HG02798 (cell line): ENCODE measurements at regions not wholly inside any gene's neighbourhood (a gene's known extent, or its start where the extent isn't known, plus 50 kb on each side); places are given as distances from the start of the nearest gene placed in this dataset.

Experiments
- ATAC-seq: cut with Tn5 transposase; IDR thresholded peaks from one replicate; pipeline ENCODE4 v1.9.1; 2021; ENCODE audit warnings: mild to moderate bottlenecking; ENCODE audit not compliant: unreplicated experiment, poor library complexity

DNA sequence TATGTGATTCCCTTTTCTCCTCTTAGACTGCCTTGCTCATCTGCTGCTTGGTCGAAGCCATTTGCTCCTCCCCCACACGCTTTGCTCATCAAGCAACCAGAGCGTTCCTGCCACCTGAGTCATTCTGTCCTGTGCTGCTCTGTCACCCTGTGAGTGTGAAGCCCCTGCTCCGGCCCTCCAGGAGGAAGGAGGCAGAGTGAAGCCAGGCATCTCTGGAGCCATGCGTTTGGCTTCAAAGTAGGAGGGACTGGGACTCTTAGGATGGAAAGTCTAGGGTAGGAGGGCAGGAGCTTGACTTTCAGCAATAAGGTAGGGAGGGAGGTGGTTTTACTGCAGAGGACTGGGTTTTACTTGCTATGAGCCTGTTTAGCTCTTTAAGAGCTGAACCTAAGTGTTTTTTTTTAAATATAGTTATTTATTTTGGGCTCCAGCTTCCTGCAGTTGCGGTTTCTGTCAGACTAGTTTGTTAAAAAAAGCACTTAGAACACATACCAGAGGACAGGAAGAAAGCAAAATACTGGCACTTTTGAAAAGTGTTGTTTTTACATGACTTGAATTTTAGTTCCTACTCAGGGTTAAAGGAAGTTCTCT is 63.6 kb downstream of the SPINK2 start:
- peak; percentile 91 for ATAC-seq

DNA sequence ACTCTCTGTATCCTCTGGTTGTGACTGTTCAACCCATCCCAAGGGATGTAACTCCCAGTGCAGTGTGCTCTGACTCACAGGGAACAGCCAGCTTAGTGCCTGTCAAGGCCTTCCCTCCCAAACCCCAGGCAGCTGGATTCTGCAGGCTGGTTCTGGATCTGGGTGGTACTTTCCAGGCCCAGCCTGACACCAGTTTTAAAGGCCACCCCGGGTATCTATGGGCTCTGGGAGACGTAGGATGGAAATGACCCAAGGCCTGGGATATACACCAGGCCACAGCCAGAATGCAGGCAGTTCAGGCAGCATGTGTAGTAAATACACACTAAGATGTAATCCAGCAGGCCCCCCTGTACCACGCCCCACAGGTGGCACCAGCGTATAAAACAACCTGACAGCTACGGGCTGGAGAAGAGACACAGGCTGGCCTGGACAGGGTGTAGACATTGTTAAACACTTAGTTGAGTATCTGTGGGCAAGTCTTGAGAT is 64.2 kb downstream of the SPINK2 start:
- peak; percentile 46 for ATAC-seq

DNA sequence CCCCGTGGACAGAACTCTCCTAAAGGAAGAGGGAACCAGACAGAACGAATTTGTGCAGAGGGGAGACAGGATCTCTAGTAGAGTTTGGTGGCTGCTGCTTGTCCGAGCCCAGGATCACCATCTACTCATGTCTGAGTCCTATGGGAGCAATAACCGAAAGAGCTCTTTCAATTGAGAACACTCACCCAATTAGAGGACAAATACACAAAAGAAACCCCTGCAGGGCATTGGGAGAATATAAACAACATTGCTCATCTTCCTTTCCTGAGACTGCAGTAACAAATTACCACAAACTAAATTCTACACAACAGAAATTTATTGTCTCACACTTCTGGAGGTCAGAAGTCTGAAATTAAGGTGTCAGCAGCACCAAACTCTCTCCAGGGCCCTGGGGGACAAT is 65.6 kb downstream of the SPINK2 start:
- no peak for ATAC-seq

DNA sequence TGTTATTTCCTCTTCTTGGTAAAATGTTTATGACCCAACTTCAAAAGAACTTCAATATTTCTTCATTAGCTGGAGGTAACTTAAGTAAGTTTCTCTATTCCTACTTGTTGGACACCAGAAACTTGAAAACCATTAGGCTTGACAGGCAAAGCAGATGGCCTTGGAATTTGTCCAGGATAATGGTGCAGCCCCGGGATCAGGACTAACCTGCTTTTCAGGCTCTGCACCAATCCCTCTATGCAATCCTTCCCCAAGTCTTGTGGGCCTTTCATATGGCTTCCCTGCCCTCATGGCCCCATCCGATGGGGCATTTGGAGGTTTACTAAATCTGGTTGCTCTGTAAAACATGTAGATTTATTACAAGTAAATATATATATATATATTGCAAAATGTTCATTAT is 68.5 kb downstream of the SPINK2 start:
- no peak for ATAC-seq

DNA sequence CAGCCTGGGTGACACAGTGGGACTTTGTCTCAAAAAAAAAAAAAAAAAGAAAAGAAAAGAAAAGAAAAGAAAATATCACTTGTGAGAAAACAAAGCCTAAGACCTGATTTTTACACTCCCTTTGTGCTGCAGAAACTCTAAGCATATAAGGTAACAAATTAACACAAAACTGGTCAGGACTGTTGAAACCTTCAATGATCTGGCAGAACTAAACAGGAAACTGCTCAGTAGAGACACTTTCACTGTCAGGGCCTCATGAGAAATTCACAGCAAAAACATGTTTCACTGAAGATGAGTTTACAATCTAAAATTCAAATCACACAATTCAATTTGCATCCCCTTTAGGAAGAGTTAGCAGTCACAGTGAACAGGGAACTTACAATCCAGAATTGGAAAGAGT is 69.1 kb upstream of the HOPX start:
- no peak for ATAC-seq

DNA sequence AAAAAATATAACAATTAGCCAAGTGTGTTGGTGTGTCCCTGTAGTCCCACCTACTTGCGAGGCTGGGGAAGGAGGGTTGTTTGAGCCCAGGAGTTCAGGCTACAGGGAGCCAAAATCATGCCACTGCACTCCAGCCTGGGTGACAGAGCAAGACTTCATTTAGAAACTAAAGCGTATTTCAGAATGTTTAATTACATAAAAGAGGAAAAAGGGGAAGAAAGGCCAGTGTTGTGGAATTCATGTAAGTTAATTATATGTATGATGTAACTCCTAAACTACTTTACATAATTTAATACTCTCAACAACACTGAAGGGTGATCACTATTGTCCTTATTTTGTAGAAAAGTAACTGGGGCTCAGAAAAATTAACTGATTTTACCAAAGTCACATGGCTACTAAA is 67.2 kb upstream of the HOPX start:
- no peak for ATAC-seq

DNA sequence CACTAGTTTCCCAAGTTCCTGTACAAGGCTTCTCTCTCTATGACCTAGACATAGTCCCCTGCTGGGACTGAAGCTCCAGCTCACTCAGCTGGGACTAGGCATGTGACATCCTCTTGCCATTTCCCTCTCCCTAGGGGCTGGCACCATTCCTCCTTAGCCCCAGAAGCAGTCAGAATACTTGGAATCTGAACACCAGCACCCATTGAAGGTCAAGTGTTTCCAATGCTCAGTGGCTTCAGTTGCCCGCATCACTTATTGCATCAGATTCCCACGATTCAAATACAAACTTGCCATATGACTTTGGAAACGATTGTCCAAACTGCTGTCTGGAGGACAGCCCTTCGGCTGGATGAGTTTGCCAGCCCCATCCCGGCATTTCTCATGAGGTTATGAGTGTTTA is 65.5 kb upstream of the HOPX start:
- no peak for ATAC-seq

DNA sequence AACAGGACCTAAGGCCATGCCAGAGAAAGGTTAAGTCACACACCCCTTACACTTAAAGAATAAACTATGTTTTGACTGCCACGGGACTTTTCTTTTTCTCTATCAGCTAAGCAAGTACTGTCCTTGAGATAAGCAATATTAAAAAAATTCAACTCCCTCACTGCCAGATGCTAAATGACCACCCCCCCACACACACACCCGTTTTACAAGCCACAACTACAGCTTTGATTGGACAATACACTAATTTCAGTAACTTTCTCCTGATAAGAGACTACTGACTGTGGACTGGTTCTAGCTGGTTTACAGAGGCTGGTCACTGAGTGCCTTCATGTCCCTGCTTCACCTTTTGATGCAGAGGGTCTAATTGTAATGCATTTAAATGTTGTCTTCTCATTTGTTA is 63.9 kb upstream of the HOPX start:
- ATAC-seq: no peak

DNA sequence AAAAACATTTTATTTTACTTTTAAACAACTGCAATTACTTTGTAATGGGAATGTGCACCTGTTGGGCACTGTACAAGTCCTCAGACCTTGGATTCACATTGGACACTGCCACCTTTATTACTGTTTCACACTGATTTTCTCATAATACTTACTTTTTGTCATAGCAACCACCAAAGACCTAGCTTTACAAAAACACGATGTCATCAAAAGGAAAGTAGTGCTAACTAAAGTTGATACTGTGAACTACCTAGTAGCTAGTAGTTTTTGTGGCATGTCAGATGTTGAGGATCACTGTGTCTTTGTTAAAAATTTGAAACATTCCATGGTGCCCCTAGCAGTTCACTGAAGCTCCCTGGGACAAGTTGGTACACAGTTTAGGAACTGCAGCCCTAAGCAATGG is 62.9 kb upstream of the HOPX start:
- no peak for ATAC-seq

DNA sequence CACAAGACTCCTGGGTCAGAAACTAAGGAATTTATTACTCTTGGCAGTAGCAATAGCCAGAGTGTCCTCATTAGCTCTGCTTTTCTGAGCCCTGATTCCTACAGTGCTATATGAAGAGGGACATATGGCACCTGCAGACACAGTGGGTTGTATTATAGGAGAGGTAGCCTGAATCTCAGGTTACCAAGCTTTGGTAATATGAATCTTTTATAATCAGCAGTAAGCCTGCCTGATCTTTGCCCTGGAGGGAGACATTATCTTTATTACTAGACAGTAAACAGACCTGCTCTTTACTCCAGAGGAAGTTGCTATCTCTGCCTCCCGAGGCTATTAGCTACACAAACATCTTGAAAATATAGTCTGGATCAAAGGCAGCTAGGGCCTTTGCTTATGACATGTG is 62.5 kb upstream of the HOPX start:
- no peak for ATAC-seq

DNA sequence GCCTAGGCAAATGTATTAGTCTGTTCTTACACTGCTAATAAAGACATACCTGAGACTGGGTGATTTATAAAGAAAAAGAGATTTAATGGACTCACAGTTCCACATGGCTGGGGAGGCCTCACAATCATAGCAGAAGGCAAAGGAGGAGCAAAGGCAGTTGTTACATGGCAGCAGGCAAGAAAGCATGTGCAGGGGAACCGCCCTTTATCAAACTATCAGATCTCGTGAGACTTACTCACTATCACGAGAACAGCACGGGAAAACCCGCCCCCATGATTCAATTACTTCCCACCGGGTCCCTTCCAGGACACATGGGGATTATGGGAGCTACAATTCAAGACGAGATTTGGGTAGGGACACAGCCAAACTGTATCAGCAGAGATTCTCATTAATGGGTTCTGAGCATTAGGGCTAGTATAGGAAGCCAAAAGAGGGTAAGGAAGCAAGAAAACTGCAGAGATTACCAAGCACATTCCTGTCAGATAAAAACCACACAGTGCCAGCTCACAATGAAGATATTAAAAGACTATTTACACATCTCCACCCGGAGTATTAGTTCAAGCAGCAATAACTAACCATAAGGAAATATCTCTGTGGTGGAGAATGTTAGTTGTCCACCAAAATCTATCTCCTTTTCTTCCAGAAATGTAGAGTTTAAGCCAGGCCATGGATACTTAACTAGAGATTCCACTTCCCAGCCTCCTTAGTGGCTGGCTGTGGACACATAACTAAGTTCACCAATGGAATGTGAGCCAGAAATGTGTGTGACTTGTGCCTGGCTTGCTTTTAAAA is 61.2 kb upstream of the HOPX start:
- ATAC-seq: no peak

DNA sequence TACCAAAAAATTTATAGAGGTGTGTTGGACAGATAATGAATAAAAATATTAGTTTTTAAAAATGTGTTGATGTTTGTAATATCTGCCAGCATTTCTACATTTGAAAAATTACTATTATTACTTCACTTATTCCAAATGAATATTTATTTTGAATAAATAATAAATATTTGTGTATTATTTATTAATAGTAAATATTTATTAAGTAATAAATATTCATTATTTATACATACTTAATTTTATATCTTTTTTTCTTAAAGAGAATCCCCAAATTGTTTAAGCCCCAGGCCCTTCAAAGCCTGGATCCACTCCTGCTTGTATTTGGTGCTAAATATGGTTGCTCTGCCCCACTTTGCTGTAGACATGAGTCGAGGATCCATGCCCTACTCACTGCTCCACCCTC is 60.5 kb upstream of the HOPX start:
- no peak for ATAC-seq

DNA sequence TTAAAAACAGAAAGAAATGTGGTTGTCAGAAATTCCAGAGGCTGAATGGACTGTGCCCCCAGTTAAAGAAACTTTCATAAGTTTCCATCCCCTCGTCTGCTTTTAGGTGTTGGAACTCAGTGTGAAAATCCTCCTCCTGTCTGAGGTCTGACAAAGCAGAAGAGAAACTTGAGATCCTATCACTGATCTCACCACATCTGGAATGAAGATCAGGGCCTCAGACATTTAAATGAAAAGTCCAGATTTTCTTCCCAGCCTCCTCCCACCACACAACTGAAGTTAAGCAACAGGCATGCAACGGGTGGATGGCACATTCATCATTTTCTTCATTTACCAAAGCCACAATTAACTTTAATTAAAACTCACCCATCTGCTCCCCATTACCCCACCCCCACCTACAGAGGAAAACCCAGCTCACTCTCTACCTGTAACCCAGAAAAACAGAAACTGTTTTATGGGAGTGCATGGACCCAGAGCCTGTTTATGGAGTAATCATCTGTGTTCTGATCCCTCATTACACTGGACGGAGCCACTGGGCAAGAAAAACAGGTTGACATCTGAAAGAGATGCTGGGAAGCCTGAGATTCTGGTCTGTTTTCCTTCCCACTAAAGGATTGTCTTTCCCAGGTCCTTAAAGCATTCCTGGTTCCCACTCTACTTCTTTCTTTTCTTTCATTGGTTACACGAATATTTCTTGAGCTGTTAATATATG is 58.1 kb upstream of the HOPX start:
- ATAC-seq: no peak

DNA sequence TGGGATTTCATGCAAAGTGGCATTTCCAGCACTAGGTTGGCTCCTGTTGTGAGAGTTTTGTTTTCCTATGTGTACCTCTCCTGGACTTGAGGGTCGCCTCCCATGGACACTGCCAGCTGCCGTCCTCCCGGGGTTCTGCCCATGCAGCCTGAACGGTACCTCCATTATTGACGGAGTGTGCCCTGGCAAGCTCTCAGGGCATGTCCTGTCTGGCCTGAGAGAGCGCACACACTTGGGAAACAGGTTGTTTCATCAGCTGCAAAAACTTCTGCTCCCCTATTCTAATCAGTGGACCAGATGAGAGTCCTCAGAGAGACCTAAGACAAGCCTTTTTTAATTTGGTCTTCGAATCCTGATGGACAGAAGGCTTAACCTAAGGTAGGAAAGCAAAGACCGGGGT is 56.6 kb upstream of the HOPX start:
- no peak for ATAC-seq

DNA sequence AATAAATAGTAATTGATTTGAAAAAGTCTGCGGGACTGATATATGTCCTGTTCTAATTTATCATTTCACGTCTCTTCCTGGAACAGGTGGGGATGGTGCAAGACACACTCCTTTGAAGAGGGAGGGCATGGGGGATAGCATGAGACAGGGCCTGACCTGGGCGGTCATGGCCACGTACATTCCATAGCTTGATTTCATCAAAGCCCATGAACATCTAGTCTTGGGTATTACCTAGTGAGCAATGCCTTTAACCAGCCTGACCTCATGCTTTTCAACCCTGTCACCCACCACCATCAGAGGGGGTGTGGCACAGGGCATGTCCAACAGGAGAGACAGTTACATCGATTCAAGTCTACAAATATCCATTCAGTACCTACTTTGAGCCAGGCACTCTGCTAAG is 52.3 kb upstream of the HOPX start:
- ATAC-seq: no peak

DNA sequence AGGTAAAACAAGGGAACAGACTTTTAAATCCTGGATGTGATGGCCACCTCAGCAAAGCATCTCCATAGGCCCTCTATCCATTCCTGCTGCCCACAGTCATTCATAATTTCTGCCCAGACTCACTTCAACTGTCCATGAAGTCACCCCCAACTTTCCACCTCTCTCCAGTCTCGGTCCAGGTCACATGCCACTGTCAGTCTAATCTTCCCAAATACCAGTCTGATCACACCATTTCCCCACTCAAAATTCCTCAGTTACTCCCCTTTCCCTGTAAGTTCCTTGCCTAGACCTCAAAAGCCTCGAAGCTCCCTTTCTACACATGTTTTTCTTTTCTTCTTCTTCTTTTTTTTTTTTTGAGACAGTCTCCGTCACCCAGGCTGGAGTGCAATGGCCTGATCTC is 51.2 kb upstream of the HOPX start:
- no peak for ATAC-seq

DNA sequence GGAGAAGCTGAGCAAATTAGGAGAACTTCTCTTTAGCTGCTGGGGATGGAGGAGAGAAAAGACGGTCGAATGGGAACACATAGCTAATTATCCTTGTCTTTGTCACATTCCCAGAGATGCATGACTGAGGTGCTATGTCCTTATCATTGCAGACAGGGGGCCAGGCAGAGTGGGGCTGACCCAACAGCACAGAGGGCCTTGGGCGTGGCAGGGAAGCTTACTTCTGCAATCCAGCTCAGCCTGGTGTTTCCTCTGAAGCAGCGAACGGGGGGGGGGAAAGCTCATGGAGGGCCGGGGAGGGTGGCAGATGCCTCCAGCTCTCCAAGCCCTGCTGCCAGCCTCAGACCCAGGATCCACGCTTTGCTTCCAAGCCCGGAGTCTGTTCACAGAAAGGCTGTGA is 50.8 kb upstream of the HOPX start:
- no peak for ATAC-seq
